HK-2 (cell line): ENCODE measurements at regions not wholly inside any gene's neighbourhood (a gene's known extent, or its start where the extent isn't known, plus 50 kb on each side); places are given as distances from the start of the nearest gene placed in this dataset.
"Not testable (repeated sequence)": the region's sequence is repeated elsewhere in the genome, so short reads cannot be mapped to it uniquely, and the experiment has no call there.

Experiments used
- DNase-seq: peaks from one replicate; pipeline ENCODE4 v3.0.0-alpha.2; 2018; ENCODE audit not compliant: unreplicated experiment

DNA sequence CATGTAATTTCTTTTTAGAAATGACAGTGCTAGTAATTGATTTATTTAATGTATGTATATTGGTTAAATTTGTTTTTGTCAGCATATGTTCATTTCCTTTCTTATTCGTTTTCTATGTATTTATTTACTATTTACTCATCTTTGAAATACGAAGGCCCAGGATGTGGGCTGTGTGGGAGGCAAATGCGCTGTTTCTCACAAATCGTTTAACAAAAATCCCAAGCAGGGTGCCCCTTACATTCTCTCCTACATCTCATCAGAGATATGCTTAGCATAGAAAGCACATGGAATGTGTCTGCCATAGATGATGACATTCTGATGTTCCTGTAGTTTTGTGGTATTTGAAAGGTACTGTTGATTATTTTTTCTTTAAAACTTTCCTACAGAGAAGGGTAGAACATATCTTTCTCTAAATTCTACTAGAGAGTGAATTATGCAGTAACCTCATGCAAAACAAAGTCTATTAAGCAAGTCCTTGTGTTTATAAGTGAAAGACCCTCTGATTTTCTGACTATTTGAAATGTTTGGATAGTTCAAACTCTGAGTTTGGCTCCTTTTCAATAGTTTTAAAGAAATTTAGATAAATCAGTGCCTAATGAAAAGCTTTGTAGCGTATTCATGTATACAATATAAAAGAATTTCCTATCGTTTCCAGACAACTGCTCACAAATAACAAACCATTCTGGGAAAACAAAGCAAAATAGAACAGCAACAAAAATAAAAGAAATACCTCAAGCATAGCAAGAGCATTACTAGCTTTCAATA, 111.1 kb upstream of the VGLL3 start:
- no peak for DNase-seq

- DNase-seq: not testable (repeated sequence)
Measured at GRCh38 chr3:87097733-87098132, 106.8 kb upstream of the VGLL3 start.

DNA sequence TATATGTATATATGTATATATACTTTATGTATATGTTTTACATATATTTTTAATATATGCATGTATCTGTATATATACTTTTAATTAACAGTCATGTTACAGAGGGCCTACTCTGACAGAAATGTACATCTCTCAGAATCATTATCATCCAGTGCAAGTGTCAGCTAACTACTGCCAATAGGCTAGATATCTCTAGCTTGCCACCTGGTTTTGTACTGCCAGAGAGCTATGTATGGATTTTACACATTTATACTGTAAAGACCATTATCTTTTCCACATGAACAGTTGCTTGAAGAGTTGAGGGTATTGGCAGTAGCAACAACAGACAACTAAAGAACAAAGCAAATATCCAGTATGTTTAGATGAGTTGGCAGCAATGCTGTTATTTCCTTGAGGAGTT, 99.7 kb upstream of the VGLL3 start:
- DNase-seq: no peak

DNA sequence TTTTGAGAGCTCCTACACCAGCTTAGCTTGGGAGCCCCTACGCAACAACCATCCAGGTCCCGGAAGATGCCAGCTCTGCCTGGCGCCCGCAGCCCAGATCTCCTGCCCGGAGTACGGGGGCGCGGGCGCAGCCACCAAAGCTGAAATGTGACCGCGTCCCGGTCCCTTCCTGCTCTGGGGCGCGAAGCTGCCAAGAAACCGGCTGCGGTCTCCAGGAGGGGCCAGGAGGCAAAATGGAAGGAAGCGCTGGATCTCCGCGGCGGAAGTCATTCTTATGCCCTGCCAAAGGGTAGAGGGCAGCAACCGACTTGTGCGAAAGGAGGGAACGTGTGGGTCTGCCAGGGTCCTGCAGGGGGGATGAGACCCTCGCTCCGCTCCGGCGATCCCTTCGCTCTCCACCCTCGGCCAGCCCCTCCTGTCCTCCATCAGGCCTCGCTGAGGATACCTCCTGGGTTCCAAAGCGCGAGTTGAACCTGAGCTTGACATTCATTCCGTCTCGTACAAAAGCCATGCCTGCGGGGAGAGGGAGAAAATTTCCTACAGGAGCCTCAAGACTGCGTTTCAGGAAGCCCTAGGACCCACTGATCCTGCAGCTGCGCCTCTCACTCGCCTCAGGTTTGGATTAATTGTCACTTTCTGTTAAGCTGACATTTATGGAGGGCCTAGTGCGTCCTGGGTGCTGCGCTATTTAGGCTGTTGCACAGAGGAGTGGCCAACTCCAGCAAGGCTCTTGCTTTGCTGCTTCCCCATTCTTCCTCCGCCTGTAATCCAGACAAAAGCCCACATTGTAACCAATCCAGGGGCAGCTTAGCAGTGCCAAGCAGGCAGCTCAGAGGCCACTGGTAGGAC, 98.3 kb upstream of the VGLL3 start:
- DNase-seq: no peak

DNA sequence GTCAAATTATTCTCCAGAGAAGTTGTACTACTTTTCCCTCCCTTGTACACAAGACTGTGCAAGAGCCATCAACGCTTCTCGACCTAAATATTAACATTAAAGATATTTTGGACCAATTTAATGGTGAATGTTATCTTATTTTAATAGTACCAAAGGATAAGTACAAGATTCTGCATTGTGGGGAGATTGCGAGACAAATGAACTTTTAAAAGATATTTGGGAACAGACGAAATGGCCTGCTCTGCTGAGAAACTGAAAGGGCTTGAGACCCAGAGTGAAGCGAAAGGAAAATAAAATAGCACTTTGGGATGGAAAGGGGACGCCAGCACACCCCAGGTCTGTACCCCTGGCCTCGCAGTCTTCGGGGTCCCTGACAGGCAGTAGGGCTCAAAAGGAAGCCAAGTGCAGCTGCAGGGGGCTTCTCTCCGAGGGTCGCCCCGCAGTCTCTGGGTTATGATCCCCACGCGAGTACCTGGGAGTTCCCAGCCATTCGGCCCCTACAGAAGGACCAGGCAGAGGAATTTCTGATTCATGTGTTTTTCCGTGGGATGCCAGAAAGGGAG, 97.6 kb upstream of the VGLL3 start:
- no peak for DNase-seq

- no peak for DNase-seq
Measured at GRCh38 chr3:87084868-87085267, 93.9 kb upstream of the VGLL3 start.

DNA sequence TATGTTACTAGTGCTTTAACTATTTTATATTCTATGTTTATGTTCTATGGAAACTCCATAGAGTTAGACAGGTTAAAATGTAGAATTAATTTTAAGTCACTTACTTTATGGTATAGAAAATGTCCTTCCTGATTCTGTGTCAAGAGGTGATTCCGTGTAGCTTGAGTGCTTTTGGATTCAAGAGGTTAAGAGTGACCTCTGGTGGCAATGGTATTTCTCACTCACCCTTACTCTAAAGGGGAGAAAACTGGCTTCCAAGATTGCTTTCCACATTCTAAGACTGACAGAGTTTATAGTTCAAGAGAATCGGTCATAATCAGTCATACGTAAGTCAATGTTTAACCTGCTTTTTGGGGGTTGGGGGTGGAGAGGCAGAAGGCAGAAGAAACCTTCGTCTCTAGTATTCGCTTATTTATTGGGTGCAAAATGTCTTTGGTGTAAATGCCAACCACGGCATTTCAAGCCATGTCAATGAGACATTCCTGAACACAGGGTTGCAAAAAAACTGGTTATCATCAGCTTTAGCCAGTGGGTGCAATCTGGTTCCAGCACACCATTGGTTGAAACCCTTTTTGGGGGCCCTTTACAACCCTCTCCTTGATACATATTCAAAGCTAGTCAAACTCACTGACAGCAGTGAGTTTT, 92.0 kb upstream of the VGLL3 start:
- DNase-seq: no peak

GRCh38 chr3:87077355-87077754, 86.4 kb upstream of the VGLL3 start:
- no peak for DNase-seq

GRCh38 chr3:87076946-87077345, 86.0 kb upstream of the VGLL3 start:
- no peak for DNase-seq

DNA sequence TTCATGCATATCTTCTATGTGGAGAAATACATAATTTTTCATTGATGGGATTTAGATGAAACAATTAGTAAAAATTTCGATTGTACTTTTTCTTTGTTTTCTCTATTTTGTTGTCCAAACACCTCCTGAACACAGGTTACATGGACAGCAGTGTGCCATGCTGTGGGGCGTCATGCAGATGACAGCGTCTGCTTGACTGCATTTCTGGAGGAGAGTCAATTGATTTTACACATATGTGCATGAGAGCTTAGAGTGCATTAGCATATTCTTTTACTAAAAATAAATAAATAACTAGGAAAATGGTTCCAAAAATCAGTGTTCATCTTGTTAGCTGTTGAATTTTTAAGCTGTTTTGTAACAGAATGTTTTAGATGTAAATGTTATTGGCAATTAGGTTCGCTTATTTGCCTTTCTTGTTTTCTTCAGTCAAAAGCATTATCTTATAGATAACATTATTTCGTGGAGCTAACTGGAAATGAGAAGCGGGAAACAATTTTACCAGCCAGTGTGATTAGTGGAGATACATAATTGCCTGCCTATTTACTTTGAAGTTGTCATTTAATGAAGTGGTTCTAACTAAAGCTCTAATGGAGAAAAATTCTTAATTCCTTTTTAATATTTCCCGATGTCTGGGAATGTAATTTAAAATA, 82.7 kb upstream of the VGLL3 start:
- no peak for DNase-seq

GRCh38 chr3:87072446-87072845, 81.5 kb upstream of the VGLL3 start:
- DNase-seq: no peak

GRCh38 chr3:87069971-87070370, 79.0 kb upstream of the VGLL3 start:
- DNase-seq: no peak

GRCh38 chr3:87069021-87069420, 78.1 kb upstream of the VGLL3 start:
- no peak for DNase-seq

GRCh38 chr3:87062685-87063084, 71.7 kb upstream of the VGLL3 start:
- DNase-seq: no peak

DNA sequence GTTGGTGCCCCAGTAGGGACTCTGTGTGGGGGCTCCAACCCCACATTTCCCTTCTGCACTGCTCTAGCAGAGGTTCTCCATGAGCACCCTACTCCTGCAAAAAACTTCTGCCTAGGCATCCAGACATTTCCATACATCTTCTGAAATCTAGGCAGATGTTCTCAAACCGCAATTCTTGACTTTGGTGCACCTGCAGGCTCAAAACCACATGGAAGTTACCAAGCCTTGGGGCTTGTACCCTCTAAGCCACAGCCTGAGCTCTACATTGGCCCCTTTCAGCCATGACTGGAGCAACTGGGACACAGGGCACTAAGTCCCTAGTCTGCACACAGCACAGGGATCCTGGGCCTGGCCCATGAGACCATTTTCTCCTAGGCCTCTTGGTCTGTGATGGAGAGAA, 66.5 kb upstream of the VGLL3 start:
- no peak for DNase-seq

DNA sequence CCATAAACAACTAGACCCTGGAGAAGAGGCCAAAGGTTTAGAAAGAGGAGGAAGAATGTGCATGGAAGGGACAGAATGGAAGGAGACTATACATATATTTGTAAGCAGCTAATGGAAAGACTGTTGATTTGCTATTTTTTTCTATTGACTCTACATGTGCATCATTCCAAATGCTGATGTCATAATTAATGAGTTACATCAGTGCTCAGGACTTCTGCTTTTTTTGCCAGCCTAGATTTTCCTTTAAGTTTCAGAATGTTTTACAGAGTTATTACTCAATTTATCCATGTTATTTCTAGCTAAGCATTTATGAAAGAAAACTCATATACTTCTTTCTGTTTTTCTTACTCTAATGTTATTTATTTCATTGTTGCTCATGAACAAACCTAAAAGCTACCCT, 62.6 kb upstream of the VGLL3 start:
- no peak for DNase-seq

- no peak for DNase-seq
Measured at GRCh38 chr3:87052499-87053260, 61.7 kb upstream of the VGLL3 start.

DNA sequence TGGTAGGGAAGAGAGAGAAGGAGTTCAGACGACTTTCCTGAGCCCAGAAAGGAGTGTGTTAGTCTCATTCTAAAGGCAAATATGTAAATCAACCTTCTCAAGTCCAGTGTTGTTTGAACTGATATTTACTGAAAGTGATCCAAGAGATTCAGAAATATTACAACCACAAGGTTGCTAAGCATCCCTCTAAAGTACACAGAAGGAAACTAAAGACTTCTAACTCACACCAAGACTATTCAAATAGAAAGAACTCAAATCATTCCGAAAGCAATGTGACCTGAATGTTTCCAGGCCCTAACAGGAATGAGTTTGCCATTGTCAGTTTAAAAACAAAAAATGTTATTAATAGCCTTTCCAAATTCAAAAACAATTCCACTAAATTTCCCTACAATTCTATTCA, 56.9 kb upstream of the VGLL3 start:
- DNase-seq: no peak

- DNase-seq: no peak
Measured at GRCh38 chr3:87046241-87046640, 55.3 kb upstream of the VGLL3 start.

- DNase-seq: no peak
Measured at GRCh38 chr3:87045473-87045872, 54.5 kb upstream of the VGLL3 start.

GRCh38 chr3:87044846-87045245, 53.9 kb upstream of the VGLL3 start:
- no peak for DNase-seq
